ENCODE measurements at regions not wholly inside any gene's neighbourhood (a gene's known extent, or its start where the extent isn't known, plus 50 kb on each side); places are given as distances from the start of the nearest gene placed in this dataset.

DNA sequence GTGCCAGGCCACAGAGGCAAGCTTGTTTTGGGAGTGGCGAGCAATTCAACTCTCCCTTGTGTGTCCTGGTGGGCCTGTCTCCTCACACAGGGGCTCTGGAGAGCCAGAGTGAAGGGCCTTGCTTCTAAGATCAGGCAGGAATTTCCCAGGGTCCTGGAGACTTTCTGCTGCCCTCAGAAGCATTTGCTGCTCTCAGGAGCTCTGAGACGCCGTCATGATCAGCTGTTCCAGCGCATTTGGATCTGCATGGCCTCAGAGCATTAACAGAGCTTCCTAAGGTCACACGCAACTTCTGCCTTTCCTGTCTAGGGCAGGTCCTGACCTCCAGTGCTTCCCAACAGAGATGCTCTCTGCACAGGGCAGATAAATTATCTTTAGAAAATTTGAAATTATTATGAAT lies 52.2 kb upstream of the C10orf90 start:
- no peaks in the 10 kb centered on the region for H3K36me3 Mint-ChIP-seq (ENCODE audit: low read depth)
- no peaks in the 10 kb centered on the region for H3K4me1 Mint-ChIP-seq
- no peaks in the 10 kb centered on the region for H3K27me3 Mint-ChIP-seq
- DNase-seq, result no peak
- no peak overlapping the region for H3K4me3 Mint-ChIP-seq
- H3K27ac Mint-ChIP-seq, result no peak overlapping the region
- peaks cover 7% of the 10 kb centered on the region for H3K9me3 Mint-ChIP-seq
- intact Hi-C loops (cut with micrococcal nuclease), result no loop called here

DNA sequence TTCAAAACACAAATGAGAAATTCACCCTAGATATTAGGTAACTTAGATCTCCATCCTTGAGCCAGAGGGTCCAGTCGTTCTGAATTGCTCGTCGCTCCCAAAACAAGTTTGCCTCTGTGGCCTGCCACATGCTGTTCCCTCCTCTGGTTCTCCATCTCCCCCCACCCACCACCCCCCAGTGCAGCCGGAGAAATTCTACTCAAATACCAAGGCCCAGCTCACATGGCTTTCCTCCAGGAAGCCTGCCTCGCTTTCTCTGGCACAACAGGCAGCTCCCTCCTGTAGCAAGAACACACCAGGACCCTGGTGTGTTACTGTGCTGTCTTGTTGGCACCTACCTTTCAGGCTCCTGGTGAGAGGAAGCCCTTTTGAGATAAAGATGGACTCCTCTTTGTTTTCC lies 52.7 kb upstream of the C10orf90 start:
- DNase-seq, result no peak
- Mint-ChIP-seq H3K27me3 (no peaks in the 10 kb centered on the region), H3K36me3 (ENCODE audit: low read depth) (no peaks in the 10 kb centered on the region), H3K4me1 (no peaks in the 10 kb centered on the region), H3K27ac (no peak overlapping the region), H3K4me3 (no peak overlapping the region), H3K9me3 (peaks cover 2% of the 10 kb centered on the region)
- intact Hi-C loops (cut with micrococcal nuclease), result no loop called here

DNA sequence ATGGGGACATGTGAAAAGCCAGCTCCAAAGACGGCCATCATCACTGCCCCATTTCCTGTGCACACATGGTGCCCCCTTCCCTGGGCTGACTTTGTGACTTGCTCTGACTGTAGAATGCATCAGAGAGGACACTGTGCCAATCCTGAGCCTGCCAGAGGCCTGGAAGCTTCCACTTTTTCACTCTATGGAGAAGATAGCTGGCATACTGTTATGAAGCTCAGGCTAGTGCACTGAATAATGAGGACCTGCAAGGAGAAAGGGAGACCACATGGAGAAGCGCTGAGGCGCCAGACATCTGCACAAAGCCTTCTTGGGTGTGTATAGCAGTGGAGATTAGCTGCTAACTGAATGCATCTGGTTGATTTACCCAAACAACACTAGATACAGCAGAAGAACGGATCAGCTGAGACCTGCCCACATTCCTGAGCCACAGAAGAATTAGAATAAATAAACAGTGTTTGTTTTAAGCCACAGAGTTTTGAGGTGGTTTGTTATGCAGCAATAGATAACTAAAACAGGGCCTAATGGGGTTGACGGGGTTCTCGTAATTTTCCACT lies 58.9 kb upstream of the C10orf90 start:
- H3K27me3 Mint-ChIP-seq, result no peaks in the 10 kb centered on the region
- no peaks in the 10 kb centered on the region for H3K36me3 Mint-ChIP-seq (ENCODE audit: low read depth)
- H3K27ac Mint-ChIP-seq, result no peak overlapping the region
- H3K4me1 Mint-ChIP-seq, result no peaks in the 10 kb centered on the region
- H3K4me3 Mint-ChIP-seq, result no peak overlapping the region
- no peak for DNase-seq
- intact Hi-C loops (cut with micrococcal nuclease), result no loop called here
- H3K9me3 Mint-ChIP-seq, result no peaks in the 10 kb centered on the region

DNA sequence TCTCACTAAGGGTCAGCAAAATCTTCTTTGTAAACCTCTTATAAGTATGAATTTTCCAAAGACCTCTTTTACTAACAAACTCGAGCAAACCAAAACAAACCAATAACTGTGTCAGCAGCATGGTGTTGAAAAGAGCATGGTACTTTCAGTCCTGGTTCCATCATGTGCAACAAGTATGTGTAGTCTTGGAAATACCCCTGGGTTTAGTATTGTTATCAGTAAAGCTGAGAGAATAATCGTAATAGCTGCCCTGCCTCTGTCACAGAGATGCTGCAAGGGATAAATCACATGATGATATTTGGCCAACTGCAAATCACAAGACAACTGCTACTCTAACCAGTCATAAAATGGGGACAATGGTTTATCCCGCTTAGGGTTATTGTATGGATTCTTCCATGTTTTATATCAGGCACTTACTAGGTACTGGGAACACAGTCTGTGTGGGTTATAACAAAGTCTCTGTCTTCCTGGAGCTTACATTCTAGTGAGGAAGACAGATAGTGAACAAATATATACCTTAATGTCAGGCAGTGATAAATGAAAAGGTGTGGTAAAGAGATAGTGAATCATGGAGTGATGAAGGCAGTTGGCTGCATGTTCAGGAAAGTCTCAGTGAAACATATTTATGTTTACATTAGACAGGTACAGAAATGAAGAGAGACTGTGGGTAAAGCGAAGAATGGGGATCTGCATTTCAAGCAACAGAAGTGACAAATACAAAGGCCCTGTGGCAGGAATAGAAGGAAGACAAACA lies 60.5 kb upstream of the C10orf90 start:
- H3K4me3 Mint-ChIP-seq, result no peak overlapping the region
- intact Hi-C loops (cut with micrococcal nuclease), result no loop called here
- no peaks in the 10 kb centered on the region for H3K4me1 Mint-ChIP-seq
- no peaks in the 10 kb centered on the region for H3K27me3 Mint-ChIP-seq
- no peak for DNase-seq
- H3K36me3 Mint-ChIP-seq (ENCODE audit: low read depth), result no peaks in the 10 kb centered on the region
- H3K9me3 Mint-ChIP-seq, result no peaks in the 10 kb centered on the region
- H3K27ac Mint-ChIP-seq, result no peak overlapping the region

DNA sequence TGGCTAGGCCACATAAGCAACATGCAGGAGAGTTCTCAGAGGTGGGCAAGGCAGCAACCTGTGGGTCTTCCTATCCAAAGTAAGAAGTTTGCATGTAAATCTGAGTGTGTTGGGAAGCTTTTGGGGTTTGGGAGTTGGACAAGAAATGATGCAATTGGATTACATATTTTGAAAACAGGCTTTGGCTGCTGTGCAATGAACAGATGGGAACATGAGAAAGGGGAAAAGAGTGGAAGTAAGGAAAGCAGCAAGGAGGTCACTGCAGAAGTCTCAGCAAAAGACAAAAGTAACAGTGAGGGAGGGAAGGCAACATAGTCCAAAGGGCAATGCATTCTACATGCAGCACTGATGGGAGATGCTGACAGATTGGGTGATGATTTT lies 61.1 kb upstream of the C10orf90 start:
- no peaks in the 10 kb centered on the region for H3K4me1 Mint-ChIP-seq
- H3K9me3 Mint-ChIP-seq, result no peaks in the 10 kb centered on the region
- H3K4me3 Mint-ChIP-seq, result no peak overlapping the region
- no peaks in the 10 kb centered on the region for H3K27me3 Mint-ChIP-seq
- H3K36me3 Mint-ChIP-seq (ENCODE audit: low read depth), result no peaks in the 10 kb centered on the region
- DNase-seq, result no peak
- intact Hi-C loops (cut with micrococcal nuclease), result no loop called here
- no peak overlapping the region for H3K27ac Mint-ChIP-seq

DNA sequence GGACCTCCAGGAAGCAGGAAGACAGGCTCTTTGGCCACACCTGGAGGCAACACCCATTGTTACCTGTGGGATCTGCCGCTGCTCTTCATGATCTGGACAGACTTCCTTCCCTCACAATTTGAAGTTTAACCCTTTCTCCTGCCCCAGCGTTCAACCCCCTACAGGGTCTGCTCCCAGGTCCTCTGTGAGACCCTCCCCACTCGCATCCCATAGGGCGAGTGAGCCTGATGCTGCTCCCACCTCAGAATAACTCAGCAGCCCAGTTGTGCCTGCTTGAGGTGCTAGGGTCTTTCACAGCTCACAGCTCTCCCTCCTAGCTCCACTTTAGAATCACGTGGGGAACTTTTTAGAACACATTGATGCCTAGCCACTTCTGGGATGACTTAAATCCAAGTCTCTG lies 61.8 kb upstream of the C10orf90 start:
- no peak for DNase-seq
- Mint-ChIP-seq H3K27ac (no peak overlapping the region), H3K4me1 (no peaks in the 10 kb centered on the region), H3K4me3 (no peak overlapping the region), H3K27me3 (no peaks in the 10 kb centered on the region), H3K9me3 (no peaks in the 10 kb centered on the region), H3K36me3 (ENCODE audit: low read depth) (no peaks in the 10 kb centered on the region)
- intact Hi-C loops (cut with micrococcal nuclease), result no loop called here

DNA sequence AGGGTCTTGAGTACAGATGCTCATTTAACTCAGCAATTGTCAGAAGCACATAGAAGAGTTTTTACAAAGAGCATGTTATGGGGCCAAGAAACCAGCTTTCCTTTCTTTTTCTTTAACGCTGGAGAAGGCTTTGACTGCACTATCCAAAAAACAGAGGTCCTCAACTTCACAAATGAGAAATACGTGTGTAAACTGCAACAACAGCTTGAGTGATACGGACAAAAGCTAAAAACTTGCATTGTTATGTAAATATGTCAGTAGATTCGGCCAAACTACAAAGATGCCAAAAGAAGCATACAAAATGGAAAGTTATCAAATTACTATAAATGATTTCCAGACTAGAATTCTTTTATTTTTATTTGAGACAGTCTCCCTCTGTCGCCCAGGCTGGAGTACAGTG lies 62.4 kb upstream of the C10orf90 start:
- Mint-ChIP-seq H3K27ac (no peak overlapping the region), H3K4me1 (no peaks in the 10 kb centered on the region), H3K27me3 (no peaks in the 10 kb centered on the region), H3K9me3 (no peaks in the 10 kb centered on the region), H3K36me3 (ENCODE audit: low read depth) (no peaks in the 10 kb centered on the region), H3K4me3 (no peak overlapping the region)
- intact Hi-C loops (cut with micrococcal nuclease), result no loop called here
- no peak for DNase-seq

DNA sequence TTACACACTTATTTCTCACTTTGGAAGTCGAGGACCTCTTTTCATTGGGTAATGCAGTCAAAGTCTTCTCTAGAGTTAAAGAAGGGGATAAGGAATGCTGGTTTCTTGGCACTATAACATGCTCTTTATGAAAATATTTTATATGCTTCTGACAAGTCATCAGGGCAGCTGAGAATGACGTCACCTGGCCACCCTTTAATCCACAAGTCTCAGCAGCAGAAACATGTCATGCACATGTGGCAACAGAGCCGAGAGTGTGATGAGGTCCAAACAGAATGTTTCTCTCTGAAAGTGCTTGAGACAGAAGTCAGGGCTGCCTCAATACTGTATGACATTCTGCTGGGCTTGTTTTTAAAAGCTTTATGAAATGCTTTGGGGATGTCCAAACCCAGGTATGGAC lies 63.5 kb upstream of the C10orf90 start:
- intact Hi-C loops (cut with micrococcal nuclease), result no loop called here
- H3K4me1 Mint-ChIP-seq, result no peaks in the 10 kb centered on the region
- no peak overlapping the region for H3K4me3 Mint-ChIP-seq
- no peak for DNase-seq
- no peaks in the 10 kb centered on the region for H3K27me3 Mint-ChIP-seq
- H3K36me3 Mint-ChIP-seq (ENCODE audit: low read depth), result no peaks in the 10 kb centered on the region
- H3K9me3 Mint-ChIP-seq, result no peaks in the 10 kb centered on the region
- no peak overlapping the region for H3K27ac Mint-ChIP-seq

DNA sequence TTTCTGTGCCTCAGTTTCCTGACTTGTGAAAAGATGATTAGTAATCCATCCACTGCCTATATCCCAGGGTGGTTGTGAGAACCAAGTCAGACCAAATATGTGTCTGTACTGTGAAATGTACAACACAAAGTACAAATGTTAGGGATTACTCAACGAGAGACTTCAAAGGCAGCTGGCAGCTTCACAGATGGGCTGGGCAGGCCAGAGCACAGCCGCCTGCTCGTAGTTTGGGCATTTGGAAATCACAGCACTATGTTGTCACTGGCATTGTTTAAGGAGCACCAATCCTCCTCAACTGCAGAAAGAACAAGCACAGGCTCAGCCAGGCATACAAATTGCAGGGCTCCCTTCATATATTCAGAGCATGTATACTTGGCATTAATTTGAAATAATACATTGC lies 64.5 kb upstream of the C10orf90 start:
- DNase-seq, result no peak
- H3K9me3 Mint-ChIP-seq, result no peaks in the 10 kb centered on the region
- no peak overlapping the region for H3K4me3 Mint-ChIP-seq
- no peaks in the 10 kb centered on the region for H3K4me1 Mint-ChIP-seq
- no peak overlapping the region for H3K27ac Mint-ChIP-seq
- no peaks in the 10 kb centered on the region for H3K27me3 Mint-ChIP-seq
- no peaks in the 10 kb centered on the region for H3K36me3 Mint-ChIP-seq (ENCODE audit: low read depth)
- intact Hi-C loops (cut with micrococcal nuclease), result no loop called here

DNA sequence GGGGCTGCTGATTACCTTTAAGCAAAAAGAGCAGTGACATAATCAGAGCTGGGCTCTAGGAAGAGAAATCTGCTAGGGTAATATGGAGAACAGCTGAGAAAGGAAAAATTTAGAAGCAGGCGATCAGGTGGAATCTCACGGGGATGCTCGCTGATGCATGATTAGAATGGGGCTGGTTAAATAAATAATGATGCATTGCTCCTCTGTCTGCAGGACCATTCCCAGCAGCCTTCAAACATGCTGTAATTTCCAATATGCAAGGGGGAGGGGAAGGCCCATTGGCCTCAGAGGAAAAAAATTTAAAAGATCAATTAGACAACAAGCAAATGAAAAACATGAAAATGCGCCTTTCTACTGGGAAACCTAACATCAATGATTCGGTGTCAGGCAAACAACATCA lies 65.6 kb upstream of the C10orf90 start:
- no peak for DNase-seq
- intact Hi-C loops (cut with micrococcal nuclease), result no loop called here
- Mint-ChIP-seq H3K36me3 (ENCODE audit: low read depth) (no peaks in the 10 kb centered on the region), H3K27me3 (no peaks in the 10 kb centered on the region), H3K4me1 (no peaks in the 10 kb centered on the region), H3K4me3 (no peak overlapping the region), H3K9me3 (no peaks in the 10 kb centered on the region), H3K27ac (no peak overlapping the region)

DNA sequence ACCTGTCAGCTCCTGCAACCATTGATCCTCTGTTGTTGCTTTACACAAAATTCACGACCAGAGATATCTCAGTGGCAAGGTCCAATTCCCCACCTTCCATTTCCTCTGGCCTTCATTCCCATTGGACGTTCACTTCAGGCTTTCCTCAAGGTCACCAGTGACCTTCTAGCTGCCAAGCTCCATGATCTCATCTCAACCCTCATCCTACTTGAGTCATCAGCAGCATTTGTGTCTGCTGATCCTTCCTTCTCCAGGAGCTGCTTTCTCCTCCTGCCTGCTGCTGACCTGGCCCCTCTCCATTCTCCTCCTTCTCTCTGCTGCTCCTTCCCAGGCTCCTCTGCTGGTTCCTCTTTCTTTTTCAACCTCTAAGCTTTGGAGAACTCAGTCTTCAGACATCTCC lies 66.2 kb upstream of the C10orf90 start:
- H3K36me3 Mint-ChIP-seq (ENCODE audit: low read depth), result no peaks in the 10 kb centered on the region
- H3K4me3 Mint-ChIP-seq, result no peak overlapping the region
- no peak overlapping the region for H3K27ac Mint-ChIP-seq
- no peaks in the 10 kb centered on the region for H3K9me3 Mint-ChIP-seq
- intact Hi-C loops (cut with micrococcal nuclease), result no loop called here
- no peaks in the 10 kb centered on the region for H3K27me3 Mint-ChIP-seq
- no peaks in the 10 kb centered on the region for H3K4me1 Mint-ChIP-seq
- DNase-seq, result no peak

DNA sequence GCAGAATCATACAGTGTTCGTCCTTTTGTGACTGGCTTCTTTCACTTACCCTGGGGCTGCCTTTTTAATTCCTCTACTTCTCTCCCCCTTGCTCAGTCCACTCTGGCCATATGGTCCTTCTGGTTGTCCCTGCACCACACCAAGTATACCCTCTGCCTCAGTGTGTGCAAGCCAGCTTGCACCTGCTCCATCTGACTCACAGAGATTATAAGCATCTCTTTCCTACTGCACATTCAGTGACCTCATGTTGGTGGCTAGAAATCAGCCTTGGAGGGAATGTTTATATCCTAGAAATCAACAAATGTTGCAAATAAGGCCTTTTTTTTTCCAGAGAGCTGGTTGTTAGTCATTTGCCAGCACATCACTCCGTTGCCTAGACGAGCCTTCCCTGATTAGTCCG lies 67.5 kb upstream of the C10orf90 start:
- Mint-ChIP-seq H3K4me1 (no peaks in the 10 kb centered on the region), H3K27me3 (no peaks in the 10 kb centered on the region), H3K4me3 (no peak overlapping the region), H3K9me3 (no peaks in the 10 kb centered on the region), H3K36me3 (ENCODE audit: low read depth) (no peaks in the 10 kb centered on the region), H3K27ac (no peak overlapping the region)
- no peak for DNase-seq
- intact Hi-C loops (cut with micrococcal nuclease), result no loop called here

DNA sequence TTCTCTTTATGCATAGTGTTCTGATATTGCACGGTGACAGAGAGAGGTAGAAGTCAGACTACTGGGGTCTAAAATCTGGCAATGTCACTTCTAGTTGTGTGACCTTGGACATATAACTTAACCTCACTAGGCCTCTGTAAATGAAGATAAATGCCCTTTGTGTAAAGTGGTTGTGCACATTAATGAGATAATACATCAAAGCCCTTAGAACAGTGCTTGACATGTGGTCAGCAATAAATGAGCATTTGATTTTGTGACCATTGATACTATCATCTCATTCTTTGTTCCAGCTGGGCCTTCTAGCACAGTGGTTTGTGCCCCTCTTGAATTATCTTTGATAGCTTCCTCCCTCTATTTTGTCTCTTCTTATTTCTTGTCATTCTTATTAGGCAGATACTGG lies 74.1 kb upstream of the C10orf90 start:
- no peaks in the 10 kb centered on the region for H3K4me1 Mint-ChIP-seq
- no peaks in the 10 kb centered on the region for H3K36me3 Mint-ChIP-seq (ENCODE audit: low read depth)
- H3K27me3 Mint-ChIP-seq, result no peaks in the 10 kb centered on the region
- H3K27ac Mint-ChIP-seq, result no peak overlapping the region
- no peak overlapping the region for H3K4me3 Mint-ChIP-seq
- DNase-seq, result no peak
- no peaks in the 10 kb centered on the region for H3K9me3 Mint-ChIP-seq
- intact Hi-C loops (cut with micrococcal nuclease), result loop anchor here (10.0 kb wide), 1 partner anchor 880 kb away; no protein-coding TSS in a partner anchor

DNA sequence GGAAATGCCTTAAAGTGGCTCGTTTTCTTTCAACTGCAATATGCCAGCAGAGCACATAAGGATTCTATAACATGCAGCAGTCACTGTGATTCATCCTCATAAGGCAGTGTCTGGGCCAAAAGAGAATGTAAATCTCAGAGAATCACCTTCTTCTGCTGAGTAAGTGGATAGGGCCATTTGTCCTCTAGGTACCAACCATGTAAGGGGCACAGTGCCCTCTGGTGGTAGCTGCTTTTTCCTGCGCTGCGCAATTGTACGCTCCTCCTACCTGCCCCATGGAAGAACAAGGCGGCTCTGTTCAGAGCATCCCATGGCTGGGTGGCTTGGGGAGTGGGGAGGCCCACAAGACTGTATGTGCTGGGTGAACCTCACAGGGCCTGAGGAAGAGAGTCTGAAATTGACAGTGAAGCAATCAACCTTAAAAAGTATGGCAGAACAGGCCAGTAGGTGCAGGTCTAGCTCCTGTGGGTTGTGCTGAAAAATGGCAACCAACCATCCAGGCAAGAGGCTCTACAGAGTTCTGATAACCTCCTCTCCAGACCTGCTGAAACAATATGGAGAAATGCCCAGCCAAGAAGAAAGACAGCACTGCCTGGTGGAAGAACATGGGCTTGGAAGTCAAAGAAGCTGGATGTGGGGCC lies 78.6 kb upstream of the C10orf90 start:
- peak; percentile 85 for DNase-seq
- H3K36me3 Mint-ChIP-seq (ENCODE audit: low read depth), result no peaks in the 10 kb centered on the region
- H3K4me1 Mint-ChIP-seq, result no peaks in the 10 kb centered on the region
- H3K27me3 Mint-ChIP-seq, result no peaks in the 10 kb centered on the region
- intact Hi-C loops (cut with micrococcal nuclease), result loop anchor here (10.0 kb wide), 1 partner anchor 884 kb away; no protein-coding TSS in a partner anchor
- H3K9me3 Mint-ChIP-seq, result no peaks in the 10 kb centered on the region
- no peak overlapping the region for H3K27ac Mint-ChIP-seq
- H3K4me3 Mint-ChIP-seq, result no peak overlapping the region
